ENCODE measurements at regions not wholly inside any gene's neighbourhood (a gene's known extent, or its start where the extent isn't known, plus 50 kb on each side); places are given as distances from the start of the nearest gene placed in this dataset.

DNA sequence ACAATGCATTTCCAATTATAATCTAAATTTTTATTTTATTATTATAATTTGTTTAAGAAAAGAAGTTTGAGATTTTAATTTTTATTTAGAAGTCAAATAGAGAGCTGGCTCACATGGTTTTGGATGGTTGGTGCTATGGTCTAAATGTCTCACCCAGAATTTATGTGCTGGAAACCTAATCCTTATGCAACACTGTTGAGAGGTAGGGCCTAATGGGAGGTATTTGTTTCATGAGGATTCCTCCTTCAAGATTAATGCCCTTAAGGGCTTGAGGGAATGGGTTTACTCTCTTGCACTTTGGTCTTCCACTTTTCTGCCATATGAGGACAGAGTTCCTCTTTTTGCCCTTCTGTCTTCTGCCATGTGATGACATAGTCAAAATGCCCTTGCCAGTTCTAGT, 960.5 kb upstream of the IGFBP7 start:
- Histone ChIP-seq H3K9me3 (ENCODE audit: low read depth) (no peaks in the 10 kb centered on the region), H3K27ac (no peak overlapping the region)
- TF ChIP-seq, protein P1, sequence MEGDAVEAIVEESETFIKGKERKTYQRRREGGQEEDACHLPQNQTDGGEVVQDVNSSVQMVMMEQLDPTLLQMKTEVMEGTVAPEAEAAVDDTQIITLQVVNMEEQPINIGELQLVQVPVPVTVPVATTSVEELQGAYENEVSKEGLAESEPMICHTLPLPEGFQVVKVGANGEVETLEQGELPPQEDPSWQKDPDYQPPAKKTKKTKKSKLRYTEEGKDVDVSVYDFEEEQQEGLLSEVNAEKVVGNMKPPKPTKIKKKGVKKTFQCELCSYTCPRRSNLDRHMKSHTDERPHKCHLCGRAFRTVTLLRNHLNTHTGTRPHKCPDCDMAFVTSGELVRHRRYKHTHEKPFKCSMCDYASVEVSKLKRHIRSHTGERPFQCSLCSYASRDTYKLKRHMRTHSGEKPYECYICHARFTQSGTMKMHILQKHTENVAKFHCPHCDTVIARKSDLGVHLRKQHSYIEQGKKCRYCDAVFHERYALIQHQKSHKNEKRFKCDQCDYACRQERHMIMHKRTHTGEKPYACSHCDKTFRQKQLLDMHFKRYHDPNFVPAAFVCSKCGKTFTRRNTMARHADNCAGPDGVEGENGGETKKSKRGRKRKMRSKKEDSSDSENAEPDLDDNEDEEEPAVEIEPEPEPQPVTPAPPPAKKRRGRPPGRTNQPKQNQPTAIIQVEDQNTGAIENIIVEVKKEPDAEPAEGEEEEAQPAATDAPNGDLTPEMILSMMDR (IDR thresholded peaks at IDR 0.05; ENCODE audit: low read depth, low read length), result no peak

DNA sequence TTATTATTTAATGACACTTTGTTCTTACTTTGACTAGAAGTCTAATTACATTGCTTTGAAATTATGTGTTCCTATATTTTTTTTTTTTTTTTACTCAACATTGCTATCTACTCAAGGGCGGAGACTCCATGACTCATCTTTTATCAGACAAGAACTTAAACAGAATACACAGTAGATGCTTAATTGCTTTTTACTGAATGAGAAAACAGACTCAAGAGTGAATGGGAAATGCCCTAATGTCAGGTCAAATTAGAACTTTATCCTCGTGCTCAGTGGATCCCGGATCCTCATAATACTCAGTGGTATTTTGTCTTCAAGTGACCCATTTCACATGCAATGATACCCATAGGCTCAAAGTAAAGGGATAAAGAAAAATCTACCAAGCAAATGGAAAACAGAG, 954.5 kb upstream of the IGFBP7 start:
- H3K4me1 ChIP-seq (ENCODE audit: low read depth), result no peaks in the 10 kb centered on the region
- no peak overlapping the region for H3K27ac ChIP-seq
- H3K27me3 ChIP-seq, result no peaks in the 10 kb centered on the region
- DNase-seq (ENCODE audit: low read depth in 1 of 2, low spot score in 1 of 2), result no peak
- no peak overlapping the region for H3K4me3 ChIP-seq
- TF ChIP-seq, protein P1 (IDR thresholded peaks at IDR 0.05; ENCODE audit: low read depth, low read length), result no peak
- no peaks in the 10 kb centered on the region for H3K36me3 ChIP-seq
- H3K9me3 ChIP-seq (ENCODE audit: low read depth), result no peaks in the 10 kb centered on the region

More for the DNA sequence above, 960.5 kb upstream of the IGFBP7 start:
- H3K27me3 ChIP-seq, result no peaks in the 10 kb centered on the region
- H3K36me3 ChIP-seq, result no peaks in the 10 kb centered on the region
- H3K4me3 ChIP-seq, result no peak overlapping the region
- no peaks in the 10 kb centered on the region for H3K4me1 ChIP-seq (ENCODE audit: low read depth)
- DNase-seq (ENCODE audit: low read depth in 1 of 2, low spot score in 1 of 2), result no peak

DNA sequence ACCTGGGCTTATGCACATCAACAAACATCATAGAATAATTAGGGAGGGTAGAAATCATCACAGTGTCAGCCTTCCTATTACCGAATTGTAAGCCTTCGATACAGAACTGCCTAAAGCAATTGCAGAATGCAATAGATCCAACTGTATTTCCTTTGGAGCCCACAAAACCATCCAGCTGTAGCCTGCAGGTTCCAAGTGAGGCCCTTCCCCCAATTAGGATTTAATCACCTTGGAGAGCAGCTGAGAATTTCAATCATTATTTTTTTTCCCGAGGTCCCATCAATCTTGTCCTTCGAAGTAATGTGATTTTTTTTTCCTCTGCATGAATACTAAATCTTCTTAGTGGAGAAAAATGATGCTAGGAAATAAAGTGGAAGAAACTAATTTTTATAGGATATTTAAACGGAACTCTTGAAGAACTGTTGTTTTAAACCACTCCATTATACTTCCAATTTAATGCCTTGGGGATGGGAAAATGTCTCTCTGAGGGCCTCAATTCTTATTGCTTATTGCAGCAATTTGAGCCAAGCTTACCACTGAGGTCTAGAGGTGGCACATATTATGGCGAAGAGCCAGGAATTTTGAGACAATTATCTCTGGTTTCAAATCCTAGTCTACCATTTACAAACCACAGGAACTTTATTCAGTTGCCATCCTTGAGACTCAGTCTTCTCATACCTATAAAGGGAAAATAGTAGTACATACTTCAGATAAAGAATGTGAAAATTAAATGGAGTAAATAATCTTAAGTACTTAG, 953.4 kb upstream of the IGFBP7 start:
- Histone ChIP-seq H3K27ac (no peak overlapping the region), H3K4me1 (ENCODE audit: low read depth) (no peaks in the 10 kb centered on the region), H3K36me3 (no peaks in the 10 kb centered on the region), H3K4me3 (no peak overlapping the region), H3K9me3 (ENCODE audit: low read depth) (no peaks in the 10 kb centered on the region), H3K27me3 (no peaks in the 10 kb centered on the region)
- TF ChIP-seq, protein P1 (IDR thresholded peaks at IDR 0.05; ENCODE audit: low read depth, low read length), result no peak
- DNase-seq (ENCODE audit: low read depth in 1 of 2, low spot score in 1 of 2), result no peak

DNA sequence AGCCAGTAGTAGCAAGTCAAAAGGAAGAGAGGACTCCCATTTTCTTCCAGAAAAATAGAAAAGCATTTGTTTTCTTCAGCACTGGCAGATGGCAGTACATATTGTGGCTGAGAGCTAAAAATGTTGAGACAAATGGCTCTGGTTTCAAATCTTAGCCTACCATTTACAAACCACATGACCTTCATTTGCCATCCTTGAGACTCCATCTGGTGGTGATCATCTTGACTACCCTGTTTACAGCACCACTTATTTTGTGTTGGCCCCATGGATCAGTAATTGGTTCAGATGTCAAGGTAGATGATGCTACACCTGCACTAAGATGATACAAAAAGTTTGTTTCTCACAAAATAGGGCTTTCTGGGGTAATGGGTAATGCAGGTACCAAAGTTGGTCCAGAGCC, 951.8 kb upstream of the IGFBP7 start:
- no peaks in the 10 kb centered on the region for H3K36me3 ChIP-seq
- H3K4me3 ChIP-seq, result no peak overlapping the region
- no peaks in the 10 kb centered on the region for H3K27me3 ChIP-seq
- TF ChIP-seq, protein P1 (IDR thresholded peaks at IDR 0.05; ENCODE audit: low read depth, low read length), result no peak
- H3K27ac ChIP-seq, result no peak overlapping the region
- DNase-seq (ENCODE audit: low read depth in 1 of 2, low spot score in 1 of 2), result no peak
- no peaks in the 10 kb centered on the region for H3K9me3 ChIP-seq (ENCODE audit: low read depth)
- H3K4me1 ChIP-seq (ENCODE audit: low read depth), result no peaks in the 10 kb centered on the region

DNA sequence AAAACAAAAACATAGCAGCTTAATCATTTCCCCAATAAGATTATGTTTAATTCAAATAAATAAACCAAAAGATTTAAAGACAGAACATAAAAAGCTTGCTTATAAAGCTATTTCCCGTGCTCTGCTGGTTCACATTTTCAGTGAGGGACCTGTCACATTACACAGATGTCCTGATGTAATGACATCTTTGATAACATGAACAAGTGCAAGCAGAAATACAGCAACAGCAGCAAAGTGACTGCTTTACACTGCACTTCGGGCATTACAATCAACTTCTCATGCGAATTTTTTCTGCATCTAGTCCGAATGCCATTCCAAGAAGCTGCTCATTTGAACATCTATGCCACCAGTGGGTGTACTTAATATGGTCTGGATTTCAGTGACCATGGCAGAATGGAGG, 940.3 kb upstream of the IGFBP7 start:
- H3K9me3 ChIP-seq (ENCODE audit: low read depth), result no peaks in the 10 kb centered on the region
- DNase-seq (ENCODE audit: low read depth in 1 of 2, low spot score in 1 of 2), result peak in 1 of 2 donors; percentile 17
- H3K4me3 ChIP-seq, result no peak overlapping the region
- H3K27ac ChIP-seq, result no peak overlapping the region
- TF ChIP-seq, protein P1 (IDR thresholded peaks at IDR 0.05; ENCODE audit: low read depth, low read length), result no peak
- H3K4me1 ChIP-seq (ENCODE audit: low read depth), result peaks cover 9% of the 10 kb centered on the region
- no peaks in the 10 kb centered on the region for H3K36me3 ChIP-seq
- H3K27me3 ChIP-seq, result no peaks in the 10 kb centered on the region

Measured in cardiac muscle cell (in vitro differentiated cells and primary cell).